ENCODE measurements at regions not wholly inside any gene's neighbourhood (a gene's known extent, or its start where the extent isn't known, plus 50 kb on each side); places are given as distances from the start of the nearest gene placed in this dataset.

DNA sequence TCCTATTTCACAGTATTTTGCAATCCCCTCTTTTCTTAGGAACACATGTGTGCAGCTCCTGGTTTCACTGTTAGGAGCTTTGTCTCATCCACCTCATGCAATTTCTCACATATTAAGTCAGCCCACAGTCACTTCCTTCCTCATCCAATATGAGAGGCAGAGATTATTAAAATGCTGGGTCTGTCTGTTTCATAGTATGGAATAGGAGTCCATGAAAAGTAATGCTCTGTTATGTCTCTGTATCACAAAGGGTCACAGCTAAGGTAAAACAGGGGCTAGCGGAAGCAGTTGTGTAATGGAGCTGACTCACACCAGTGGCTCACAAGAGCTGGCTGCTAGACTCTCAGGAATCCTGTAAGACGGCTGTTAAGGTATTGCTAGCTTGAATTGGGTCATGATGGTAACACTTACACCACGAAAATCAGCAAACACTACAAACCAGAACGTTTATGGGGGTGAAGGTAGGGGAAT lies 216.5 kb downstream of the EFNB2 start:
- ChIA-PET CTCF (ENCODE audit: unreplicated experiment) (no interaction called here), POLR2A (no interaction called here)
- Histone ChIP-seq H3K27ac (ENCODE audit: low read depth, low read length, poor library complexity, severe bottlenecking) (no peak overlapping the region), H2AFZ (ENCODE audit: low read length) (no peak overlapping the region), H3K9me3 (ENCODE audit: low read length) (no peaks in the 10 kb centered on the region), H3K36me3 (ENCODE audit: insufficient read depth, low read length) (no peaks in the 10 kb centered on the region), H3K4me3 (ENCODE audit: low read depth, low read length, poor library complexity, severe bottlenecking) (no peak overlapping the region), H4K20me1 (ENCODE audit: insufficient read depth, low read length) (no peaks in the 10 kb centered on the region), H3K9me2 (ENCODE audit: insufficient read depth, low read length) (no peaks in the 10 kb centered on the region), H3K4me1 (ENCODE audit: insufficient read depth, low read length, poor library complexity, severe bottlenecking) (no peaks in the 10 kb centered on the region), H3K79me2 (ENCODE audit: insufficient read depth, low read depth, low read length) (no peaks in the 10 kb centered on the region), H3K4me2 (ENCODE audit: low read length) (no peak overlapping the region)
- TF ChIP-seq EZH2phosphoT487 (IDR thresholded peaks at IDR 0.05; ENCODE audit: borderline replicate concordance, low read depth, low read length) (no peak), CTCF (conservative IDR thresholded peaks at IDR 0.05; ENCODE audit: low read length) (no peak)
- DNase-seq (ENCODE audit: low spot score), result no peak
- intact Hi-C loops (cut with micrococcal nuclease; ENCODE audit: unreplicated experiment), result no loop called here
- no TSS peak for BruUV-seq (replicated peaks)

GRCh38 chr13:106314417-106314816 lies 221.0 kb downstream of the EFNB2 start:
- CTCF ChIA-PET (ENCODE audit: unreplicated experiment), result no interaction called here
- no TSS peak for BruUV-seq (replicated peaks)
- TF ChIP-seq CTCF (conservative IDR thresholded peaks at IDR 0.05; ENCODE audit: low read length), result no peak
- TF ChIP-seq EZH2phosphoT487 (IDR thresholded peaks at IDR 0.05; ENCODE audit: borderline replicate concordance, low read depth, low read length), result no peak

GRCh38 chr13:106311004-106311403 lies 224.5 kb downstream of the EFNB2 start:
- H3K27ac ChIP-seq (ENCODE audit: low read depth, low read length, poor library complexity, severe bottlenecking), result no peak overlapping the region
- H3K4me2 ChIP-seq (ENCODE audit: low read length), result no peak overlapping the region
- no peaks in the 10 kb centered on the region for H3K9me3 ChIP-seq (ENCODE audit: low read length)
- H3K4me1 ChIP-seq (ENCODE audit: insufficient read depth, low read length, poor library complexity, severe bottlenecking), result no peaks in the 10 kb centered on the region
- POLR2A ChIA-PET, result no interaction called here
- no peak overlapping the region for H3K4me3 ChIP-seq (ENCODE audit: low read depth, low read length, poor library complexity, severe bottlenecking)
- H3K79me2 ChIP-seq (ENCODE audit: insufficient read depth, low read depth, low read length), result no peaks in the 10 kb centered on the region
- no peaks in the 10 kb centered on the region for H4K20me1 ChIP-seq (ENCODE audit: insufficient read depth, low read length)
- no peak overlapping the region for H2AFZ ChIP-seq (ENCODE audit: low read length)
- CTCF ChIA-PET (ENCODE audit: unreplicated experiment), result no interaction called here
- BruUV-seq (replicated peaks), result no TSS peak
- intact Hi-C loops (cut with micrococcal nuclease; ENCODE audit: unreplicated experiment), result no loop called here
- DNase-seq (ENCODE audit: low spot score), result no peak
- H3K9me2 ChIP-seq (ENCODE audit: insufficient read depth, low read length), result no peaks in the 10 kb centered on the region
- TF ChIP-seq EZH2phosphoT487 (IDR thresholded peaks at IDR 0.05; ENCODE audit: borderline replicate concordance, low read depth, low read length) (no peak), CTCF (conservative IDR thresholded peaks at IDR 0.05; ENCODE audit: low read length) (no peak)
- no peaks in the 10 kb centered on the region for H3K36me3 ChIP-seq (ENCODE audit: insufficient read depth, low read length)

More at GRCh38 chr13:106314417-106314816, 221.0 kb downstream of the EFNB2 start:
- Histone ChIP-seq H3K27ac (ENCODE audit: low read depth, low read length, poor library complexity, severe bottlenecking) (no peak overlapping the region), H3K4me3 (ENCODE audit: low read depth, low read length, poor library complexity, severe bottlenecking) (no peak overlapping the region), H3K4me1 (ENCODE audit: insufficient read depth, low read length, poor library complexity, severe bottlenecking) (no peaks in the 10 kb centered on the region), H3K79me2 (ENCODE audit: insufficient read depth, low read depth, low read length) (no peaks in the 10 kb centered on the region), H3K9me2 (ENCODE audit: insufficient read depth, low read length) (no peaks in the 10 kb centered on the region), H2AFZ (ENCODE audit: low read length) (no peak overlapping the region), H3K9me3 (ENCODE audit: low read length) (no peaks in the 10 kb centered on the region), H3K4me2 (ENCODE audit: low read length) (no peak overlapping the region), H3K36me3 (ENCODE audit: insufficient read depth, low read length) (no peaks in the 10 kb centered on the region), H4K20me1 (ENCODE audit: insufficient read depth, low read length) (no peaks in the 10 kb centered on the region)
- intact Hi-C loops (cut with micrococcal nuclease; ENCODE audit: unreplicated experiment), result no loop called here
- POLR2A ChIA-PET, result no interaction called here
- no peak for DNase-seq (ENCODE audit: low spot score)

Data from OCI-LY7 (cell line).